ENCODE measurements at regions not wholly inside any gene's neighbourhood (a gene's known extent, or its start where the extent isn't known, plus 50 kb on each side); places are given as distances from the start of the nearest gene placed in this dataset.

GRCh38 chr20:63108247-63108646 is 101.5 kb upstream of the BHLHE23 start:
- TF ChIP-seq CTCF (IDR thresholded peaks at IDR 0.05) (no peak), EP300 (IDR thresholded peaks at IDR 0.05) (no peak)
